Loucy (cell line): ENCODE measurements at regions not wholly inside any gene's neighbourhood (a gene's known extent, or its start where the extent isn't known, plus 50 kb on each side); places are given as distances from the start of the nearest gene placed in this dataset.

Experiments
- H2AFZ ChIP-seq: fragments of 200-600 bp; sonication (generic); 2 replicates; pipeline ENCODE4 v1.6.0; 2016; ENCODE audit warnings: antibody characterized with exemption, mild to moderate bottlenecking, low read length, moderate library complexity
- H3F3A ChIP-seq: fragments of 200-600 bp; 2 replicates; pipeline ENCODE4 v1.6.0; 2016; ENCODE audit warnings: antibody characterized with exemption, low read depth, mild to moderate bottlenecking
- H3K27me3 ChIP-seq: fragments of 200-600 bp; sonication (generic); 2 replicates; pipeline ENCODE4 v1.6.1; 2014; ENCODE audit warnings: low read length, mild to moderate bottlenecking; ENCODE audit not compliant: insufficient read depth, poor library complexity, severe bottlenecking
- H3K36me3 ChIP-seq: fragments of 200-600 bp; sonication (generic); 2 replicates; pipeline ENCODE4 v1.6.1; 2016; ENCODE audit warnings: low read length; ENCODE audit not compliant: insufficient read depth
- H3K4me1 ChIP-seq: fragments of 200-600 bp; sonication (generic); 2 replicates; pipeline ENCODE4 v1.5.1; 2014; ENCODE audit warnings: low read length, mild to moderate bottlenecking; ENCODE audit not compliant: insufficient read depth, poor library complexity, severe bottlenecking
- H3K4me2 ChIP-seq: fragments of 200-600 bp; sonication (generic); 2 replicates; pipeline ENCODE4 v1.6.0; 2014; ENCODE audit warnings: antibody characterized with exemption, low read length, low read depth, mild to moderate bottlenecking; ENCODE audit not compliant: poor library complexity, severe bottlenecking
- H3K4me3 ChIP-seq: fragments of 200-600 bp; sonication (generic); 2 replicates; pipeline ENCODE4 v1.5.1; 2014; ENCODE audit warnings: low read length, mild to moderate bottlenecking, mixed read lengths; ENCODE audit not compliant: poor library complexity, severe bottlenecking
- H3K79me2 ChIP-seq: fragments of 200-600 bp; sonication (generic); 2 replicates; pipeline ENCODE4 v1.6.1; 2014; ENCODE audit warnings: low read length; ENCODE audit not compliant: insufficient read depth
- H3K9ac ChIP-seq: fragments of 200-600 bp; sonication (generic); 2 replicates; pipeline ENCODE4 v1.6.0; 2014; ENCODE audit warnings: mild to moderate bottlenecking, low read depth, low read length, moderate library complexity; ENCODE audit not compliant: poor library complexity, severe bottlenecking
- H3K9me2 ChIP-seq: fragments of 200-600 bp; sonication (generic); replicated peaks from 2 replicates; pipeline ENCODE4 v1.6.1; 2016; ENCODE audit warnings: low read depth, low read length, mixed read lengths
- H3K9me3 ChIP-seq: fragments of 200-600 bp; sonication (generic); 2 replicates; pipeline ENCODE4 v1.6.1; 2014; ENCODE audit warnings: mild to moderate bottlenecking, antibody characterized with exemption, low read length, low read depth; ENCODE audit not compliant: insufficient read depth
- H4K20me1 ChIP-seq: fragments of 200-600 bp; sonication (generic); 2 replicates; pipeline ENCODE4 v1.6.0; 2014; ENCODE audit warnings: antibody characterized with exemption, low read length, mild to moderate bottlenecking; ENCODE audit not compliant: insufficient read depth, poor library complexity, severe bottlenecking
- CTCF ChIP-seq: fragments of 200-600 bp; sonication (generic); conservative IDR thresholded peaks from 2 replicates; pipeline ENCODE4 v1.5.1; 2014; ENCODE audit warnings: mild to moderate bottlenecking, antibody characterized with exemption, low read length
- EZH2phosphoT487 ChIP-seq: fragments of 200-600 bp; IDR thresholded peaks from 2 replicates; pipeline ENCODE4 v1.6.1; 2018; ENCODE audit warnings: antibody characterized with exemption, mild to moderate bottlenecking, moderate library complexity, borderline replicate concordance

- Histone ChIP-seq H3K9ac (no peak overlapping the region), H3F3A (peaks cover 3% of the 10 kb centered on the region; the same call in 1 of the 2 replicates), H3K9me3 (no peaks in the 10 kb centered on the region), H4K20me1 (no peaks in the 10 kb centered on the region), H2AFZ (no peak overlapping the region), H3K36me3 (no peaks in the 10 kb centered on the region), H3K79me2 (no peaks in the 10 kb centered on the region), H3K9me2 (no peaks in the 10 kb centered on the region), H3K27me3 (no peaks in the 10 kb centered on the region), H3K4me1 (no peaks in the 10 kb centered on the region), H3K4me3 (no peak overlapping the region), H3K4me2 (no peak overlapping the region)
- TF ChIP-seq EZH2phosphoT487, result no peak
- TF ChIP-seq CTCF, result no peak
Measured at GRCh38 chr2:152930501-152930900, 212.1 kb downstream of the ARL6IP6 start.

DNA sequence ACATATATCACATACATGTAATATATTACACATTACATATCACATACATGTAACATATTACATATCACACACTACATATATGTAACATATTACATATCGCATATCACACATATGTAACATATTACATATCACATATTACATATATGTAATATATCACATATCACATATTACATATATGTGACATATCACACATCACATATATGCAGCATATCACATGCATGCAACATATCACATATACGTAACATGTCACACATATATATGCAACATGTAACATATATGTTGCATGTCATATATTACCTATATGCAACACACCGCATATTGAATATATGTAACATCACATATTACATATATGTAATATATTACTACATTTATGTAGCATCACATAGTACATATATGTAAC lies 211.2 kb downstream of the ARL6IP6 start:
- Histone ChIP-seq H3K36me3 (no peaks in the 10 kb centered on the region), H3K4me1 (no peaks in the 10 kb centered on the region), H2AFZ (no peak overlapping the region), H4K20me1 (no peaks in the 10 kb centered on the region), H3K4me3 (no peak overlapping the region), H3K27me3 (no peaks in the 10 kb centered on the region), H3K9me2 (no peaks in the 10 kb centered on the region), H3K4me2 (no peak overlapping the region), H3F3A (peaks cover 3% of the 10 kb centered on the region; the same call in 1 of the 2 replicates), H3K9ac (no peak overlapping the region), H3K79me2 (no peaks in the 10 kb centered on the region), H3K9me3 (no peaks in the 10 kb centered on the region)
- TF ChIP-seq CTCF, result no peak
- TF ChIP-seq EZH2phosphoT487, result no peak

DNA sequence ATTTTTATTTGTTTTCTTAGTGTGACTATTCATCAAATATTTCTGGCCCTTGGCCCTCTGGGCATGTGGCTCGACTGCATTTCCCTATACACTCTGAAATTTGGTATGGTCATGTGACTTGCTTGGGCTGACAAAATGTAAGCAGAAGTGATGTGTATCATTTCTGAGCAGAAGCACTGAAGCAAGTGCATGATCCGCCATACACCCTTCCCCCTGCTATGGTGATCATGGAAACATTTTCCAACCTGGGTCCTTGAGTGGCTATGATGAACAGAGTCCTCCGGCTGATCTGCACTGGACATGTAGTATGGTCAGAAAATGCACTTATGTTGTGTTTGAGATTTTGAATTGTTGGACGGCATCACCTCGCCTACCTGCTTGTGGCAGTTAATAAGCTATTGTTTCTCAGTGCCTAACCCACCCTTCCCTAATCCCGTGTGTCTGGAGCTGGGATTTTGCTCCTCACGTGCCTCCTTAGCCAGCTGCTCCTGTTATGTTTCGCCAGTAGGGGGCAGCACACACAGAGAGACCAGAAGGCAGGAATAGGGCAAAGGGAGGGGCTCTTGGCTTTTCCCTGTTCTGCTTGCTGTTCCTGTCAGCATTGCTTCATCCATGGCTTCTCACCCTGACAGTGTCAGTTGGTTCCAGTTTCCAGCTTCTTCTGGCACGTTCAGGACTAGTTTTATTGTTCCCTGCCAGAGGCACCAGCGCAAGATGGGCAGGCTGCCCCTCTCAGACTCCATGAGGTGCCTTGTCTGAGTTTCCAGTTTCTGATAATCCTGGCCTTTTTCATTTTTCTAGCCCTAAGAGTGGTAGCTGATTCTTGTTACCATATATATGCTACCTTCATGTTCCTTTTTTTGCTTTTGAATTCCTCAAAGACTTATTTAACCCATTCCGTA lies 207.4 kb downstream of the ARL6IP6 start:
- no peak overlapping the region for H3K4me3 ChIP-seq
- H3K9me2 ChIP-seq, result no peaks in the 10 kb centered on the region
- no peaks in the 10 kb centered on the region for H3K4me1 ChIP-seq
- H2AFZ ChIP-seq, result no peak overlapping the region
- TF ChIP-seq CTCF, result peak; percentile 95
- no peak for TF ChIP-seq EZH2phosphoT487
- H3K9me3 ChIP-seq, result no peaks in the 10 kb centered on the region
- H3K4me2 ChIP-seq, result no peak overlapping the region
- H3K9ac ChIP-seq, result no peak overlapping the region
- no peaks in the 10 kb centered on the region for H3K79me2 ChIP-seq
- no peaks in the 10 kb centered on the region for H3K36me3 ChIP-seq
- no peaks in the 10 kb centered on the region for H4K20me1 ChIP-seq
- H3F3A ChIP-seq, result peaks cover 3% of the 10 kb centered on the region; the same call in 1 of the 2 replicates
- H3K27me3 ChIP-seq, result no peaks in the 10 kb centered on the region
